HG03064 (cell line): ENCODE measurements at regions not wholly inside any gene's neighbourhood (a gene's known extent, or its start where the extent isn't known, plus 50 kb on each side); places are given as distances from the start of the nearest gene placed in this dataset.

Experiments
- ATAC-seq: cut with Tn5 transposase; IDR thresholded peaks from one replicate; pipeline ENCODE4 v1.9.1; 2021; ENCODE audit warnings: low read depth; ENCODE audit not compliant: unreplicated experiment

DNA sequence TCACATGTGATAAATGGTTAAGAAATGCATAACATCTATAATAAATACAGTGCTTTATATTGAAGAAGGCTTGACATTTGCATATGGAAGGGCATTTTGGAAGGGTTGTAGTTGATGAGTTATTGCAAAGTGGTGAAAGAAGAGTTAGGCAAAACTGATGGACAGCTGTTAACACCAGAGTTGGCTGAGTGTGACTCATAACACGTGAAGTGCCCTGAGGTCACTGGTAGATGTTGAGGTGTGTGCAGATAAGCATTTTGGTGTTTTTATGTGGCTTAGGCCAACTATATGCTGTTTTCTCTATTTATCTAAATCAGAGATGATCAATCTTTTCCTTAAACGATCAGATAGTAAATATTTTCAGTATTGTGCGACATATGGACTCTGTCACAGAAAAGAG, 154.3 kb upstream of the KCNH7 start:
- no peak for ATAC-seq

DNA sequence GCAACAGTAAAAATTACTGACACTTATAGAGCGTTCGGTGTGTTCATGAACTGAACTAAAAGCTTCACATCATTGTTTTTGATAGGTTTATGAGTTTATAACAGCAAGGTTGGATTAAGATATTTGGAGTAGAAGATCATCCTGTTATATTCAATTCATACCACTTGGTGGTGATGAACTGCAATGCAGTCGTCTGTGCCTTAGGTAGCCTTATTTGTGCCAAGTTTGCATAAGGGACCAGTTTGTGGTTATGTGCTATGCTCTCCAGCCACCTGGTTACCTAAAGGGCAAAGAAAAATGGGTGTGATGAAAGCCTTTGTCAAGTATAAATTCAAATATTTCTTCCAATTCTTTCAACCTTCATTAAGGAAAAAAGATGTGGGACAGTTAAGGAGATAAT, 150.9 kb upstream of the KCNH7 start:
- ATAC-seq: no peak

DNA sequence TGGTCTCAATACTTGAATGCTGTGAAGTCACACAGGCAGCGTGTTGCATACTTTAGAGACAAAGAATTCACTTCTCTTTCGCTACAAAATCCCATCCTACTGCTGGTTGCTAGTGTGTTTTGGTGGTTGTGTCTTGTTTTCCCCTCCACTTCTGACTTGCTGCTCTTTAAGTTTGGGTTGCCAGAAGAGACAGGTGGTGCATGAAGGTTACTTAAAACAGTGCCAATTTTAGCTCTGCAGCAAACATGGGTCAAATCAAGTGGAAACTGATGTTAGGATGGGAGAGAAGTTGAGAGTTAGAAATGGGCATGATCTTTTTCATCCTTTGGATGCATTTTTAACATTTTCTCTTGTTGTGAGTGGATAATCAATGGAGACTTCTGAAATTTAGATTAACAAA, 136.2 kb upstream of the KCNH7 start:
- ATAC-seq: no peak

DNA sequence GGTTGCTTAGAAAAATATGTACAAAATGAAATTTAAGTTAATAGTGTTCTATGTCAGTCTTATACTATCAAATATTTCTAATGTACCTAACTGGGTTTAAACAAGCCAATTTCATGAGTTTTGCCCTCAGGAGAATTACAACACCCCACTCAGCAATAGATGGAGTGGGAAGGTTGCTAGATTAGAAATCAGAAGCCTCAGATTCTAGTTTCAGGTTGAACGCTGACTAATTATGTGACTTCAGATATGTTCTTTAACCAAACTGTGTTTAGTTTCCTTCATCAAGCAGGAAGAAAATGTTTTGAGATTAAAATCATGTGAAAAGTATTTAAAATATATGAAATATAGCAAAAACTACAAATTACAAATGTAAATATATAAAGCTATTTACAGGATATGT, 133.8 kb upstream of the KCNH7 start:
- no peak for ATAC-seq

DNA sequence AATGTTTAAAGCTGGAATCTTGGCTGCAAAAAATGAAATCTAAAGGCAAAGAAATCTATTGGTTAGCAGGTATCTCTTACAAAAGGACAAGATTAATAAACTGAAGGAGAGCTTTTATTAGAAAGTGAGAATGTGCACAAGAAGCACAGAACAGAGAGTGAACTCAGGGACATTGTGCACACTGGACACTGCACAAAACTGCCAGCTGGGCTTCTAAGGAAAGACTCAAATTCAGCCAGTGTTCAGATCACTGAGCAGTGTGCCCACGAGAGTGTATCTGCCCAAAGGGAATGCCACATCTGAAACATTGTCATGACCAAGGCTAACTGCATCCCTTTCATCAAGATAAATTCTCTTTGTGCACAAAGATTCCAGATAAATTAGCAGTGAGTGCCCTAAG, 129.7 kb upstream of the KCNH7 start:
- no peak for ATAC-seq

DNA sequence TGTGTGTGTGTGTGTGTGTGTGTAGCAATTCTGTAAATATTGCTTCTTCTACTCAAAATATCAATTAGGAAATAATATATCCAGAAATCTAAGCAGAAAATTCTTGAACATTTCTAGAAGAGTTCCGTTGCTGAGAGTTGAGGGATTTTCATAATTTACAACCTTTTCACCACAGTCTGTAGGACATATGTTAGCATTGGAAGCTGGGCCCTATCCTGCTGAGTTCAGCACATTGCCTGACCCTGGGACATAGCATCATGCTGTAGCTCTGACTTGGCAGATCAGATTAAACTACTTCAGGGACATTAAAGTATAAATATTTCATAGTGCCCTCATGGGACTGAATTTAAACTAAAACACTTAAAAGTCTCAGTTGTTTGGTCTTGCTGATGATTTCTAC, 129.2 kb upstream of the KCNH7 start:
- ATAC-seq: no peak

DNA sequence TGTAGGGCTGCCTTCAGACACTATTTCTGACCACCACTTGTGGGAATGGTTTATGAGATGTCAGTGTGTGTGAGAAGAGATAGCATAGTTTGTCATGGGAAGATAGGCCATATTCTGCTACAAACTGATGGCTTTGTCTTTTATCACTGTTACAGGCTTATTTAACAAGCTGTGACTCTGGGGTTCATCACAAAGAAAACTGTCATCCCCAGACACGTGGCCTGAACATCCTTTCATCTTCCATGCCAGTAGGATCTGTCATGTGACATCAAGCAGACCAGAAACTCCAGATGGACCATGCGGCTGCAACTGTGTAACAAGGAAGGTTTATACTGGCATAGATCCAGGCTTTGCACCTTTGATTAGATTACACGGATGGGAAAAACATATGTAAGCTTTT, 128.6 kb upstream of the KCNH7 start:
- ATAC-seq: no peak

DNA sequence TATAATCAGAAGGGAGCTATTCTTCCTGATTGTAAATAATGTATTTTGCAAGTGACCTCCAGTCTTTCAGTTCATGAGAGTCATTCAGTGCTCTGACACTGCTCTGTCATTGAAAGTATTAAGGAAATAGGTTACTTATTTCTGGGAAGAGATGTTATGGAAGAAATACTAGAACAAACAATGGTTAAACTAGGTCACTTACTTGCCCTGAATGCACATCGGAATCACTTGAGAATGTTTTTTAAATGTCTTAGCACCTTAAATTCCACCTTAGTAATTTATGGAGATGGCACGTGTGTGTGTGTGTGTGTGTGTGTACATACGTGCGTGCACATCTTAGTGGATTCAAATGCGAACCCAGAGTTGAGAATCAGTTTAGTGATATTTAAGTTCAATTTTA, 126.6 kb upstream of the KCNH7 start:
- no peak for ATAC-seq

DNA sequence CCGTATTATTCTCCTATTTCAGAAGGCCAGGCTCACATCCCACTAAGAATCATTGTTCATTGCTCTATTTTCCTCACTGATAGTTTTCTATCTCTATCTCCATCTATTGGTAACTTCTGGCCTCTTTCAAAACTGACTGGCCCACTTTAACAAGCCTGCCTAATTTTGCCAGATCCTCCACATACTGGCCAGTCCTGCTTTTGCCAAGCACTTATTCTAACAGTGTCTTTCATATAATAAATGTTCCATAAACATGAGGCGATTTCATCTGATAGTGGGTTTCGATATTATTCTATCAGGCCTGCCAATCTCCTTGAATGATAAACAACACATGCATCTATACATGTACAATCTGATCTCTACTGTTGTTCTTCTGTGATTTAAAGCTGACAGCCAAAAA, 125.9 kb upstream of the KCNH7 start:
- ATAC-seq: no peak

DNA sequence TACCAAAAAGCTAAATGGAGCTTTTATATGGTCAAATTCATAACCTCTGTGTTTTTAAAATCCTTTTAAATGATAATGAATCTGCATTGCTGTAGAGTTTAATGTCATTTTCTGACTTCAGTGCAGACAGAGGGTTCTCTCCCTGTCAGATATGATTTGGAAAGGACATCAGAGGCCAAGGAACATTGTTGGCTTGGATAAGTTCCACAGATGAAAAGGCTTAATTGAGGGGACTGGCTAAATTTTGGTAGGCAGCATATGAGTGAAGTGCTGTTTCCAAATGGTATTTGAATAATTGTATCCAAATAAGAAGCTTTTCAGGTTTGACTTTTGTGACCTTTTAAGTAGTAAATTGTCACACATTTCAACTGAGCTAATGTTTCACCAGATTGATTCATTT, 124.6 kb upstream of the KCNH7 start:
- no peak for ATAC-seq

DNA sequence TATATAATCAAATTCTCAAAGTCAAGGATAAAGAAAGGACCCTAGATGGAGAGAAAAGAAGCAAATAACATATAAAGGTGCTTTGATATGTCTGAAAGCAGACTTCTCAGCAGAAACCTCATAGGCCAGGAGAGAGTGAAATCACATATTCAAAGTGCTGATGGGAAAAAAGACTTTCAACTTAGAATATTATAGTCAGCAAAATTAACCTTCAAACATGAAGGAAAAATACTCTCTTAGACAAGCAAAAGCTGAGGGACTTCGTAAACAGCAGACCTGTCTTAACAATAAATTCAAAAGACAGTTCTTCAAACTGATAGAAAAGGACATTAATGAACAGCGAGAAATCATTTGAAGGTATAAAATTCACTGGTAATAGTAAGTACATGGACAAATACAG, 107.2 kb upstream of the KCNH7 start:
- no peak for ATAC-seq

DNA sequence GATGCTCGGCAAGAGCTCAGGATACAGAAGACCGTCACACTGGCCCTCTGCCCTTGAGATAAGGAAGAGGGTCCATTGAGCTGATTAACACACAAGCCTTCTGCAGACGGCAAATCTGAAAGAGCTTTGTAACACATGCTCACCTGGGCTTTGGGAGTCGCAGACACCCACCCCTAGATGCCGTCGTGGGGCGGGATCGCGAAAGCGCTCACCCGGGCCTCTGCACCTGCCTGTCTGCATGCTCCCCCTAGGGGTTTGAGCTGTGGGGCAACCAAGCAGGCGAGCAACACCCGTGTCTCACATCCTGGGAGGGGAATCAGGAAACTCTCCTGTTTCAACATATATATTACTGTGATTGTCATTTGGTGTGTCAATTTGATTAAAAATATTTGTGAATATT, 99.8 kb upstream of the KCNH7 start:
- ATAC-seq: no peak

DNA sequence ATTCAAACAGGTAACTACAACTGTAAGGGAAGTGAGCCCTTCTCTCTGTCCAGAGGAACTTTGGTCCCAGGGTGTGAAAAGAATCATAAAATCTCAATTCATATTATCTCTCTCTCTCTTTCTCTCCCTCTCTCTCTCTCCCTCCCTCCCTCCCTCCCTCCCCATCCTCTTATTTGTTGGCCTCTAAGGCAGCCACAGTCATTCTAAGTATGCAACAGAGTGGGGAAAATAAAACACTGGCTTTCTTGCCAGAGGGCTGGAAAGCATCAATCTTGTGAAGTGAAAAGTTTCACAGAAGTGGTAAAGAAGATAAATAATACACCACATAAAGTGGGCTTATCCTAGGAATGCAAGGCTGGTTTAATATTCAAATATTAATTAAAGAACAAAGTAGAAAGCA, 95.6 kb upstream of the KCNH7 start:
- ATAC-seq: no peak

DNA sequence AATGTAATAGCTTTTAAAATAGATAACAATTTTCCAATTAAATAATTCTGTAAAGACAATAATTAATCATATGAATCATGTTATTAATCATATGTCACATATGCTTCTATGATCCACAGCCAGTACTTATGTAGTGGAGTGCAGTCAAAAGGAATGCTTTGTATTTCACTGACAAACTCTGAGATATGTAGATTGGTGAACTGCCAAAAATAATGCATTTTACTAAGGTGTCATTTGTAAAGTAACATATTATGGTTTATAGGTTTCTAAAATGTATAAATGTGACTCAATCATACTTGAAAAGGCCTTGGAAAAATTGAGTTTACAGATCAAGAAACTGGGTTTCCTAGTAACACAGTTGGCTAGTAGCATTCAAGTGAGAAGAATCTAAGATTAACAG, 93.8 kb upstream of the KCNH7 start:
- no peak for ATAC-seq

DNA sequence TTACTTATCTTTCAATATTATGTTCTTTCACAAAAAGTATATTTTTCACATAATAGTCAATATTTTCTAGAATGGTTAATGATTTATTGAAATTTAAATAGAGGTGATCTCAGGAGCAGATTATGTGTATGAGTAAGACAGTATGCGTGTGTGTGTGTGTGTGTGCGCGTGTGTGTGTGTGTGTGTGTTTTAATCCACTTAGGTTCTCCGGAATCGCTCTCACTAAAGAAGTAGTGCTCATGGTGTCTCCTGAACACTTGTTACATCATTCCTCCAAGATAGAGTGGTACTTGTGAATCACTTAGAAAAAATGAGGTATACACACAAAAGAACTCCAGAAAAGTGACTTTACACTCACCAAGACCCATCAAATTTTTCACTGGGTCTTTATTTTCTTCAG, 91.0 kb upstream of the KCNH7 start:
- ATAC-seq: no peak

DNA sequence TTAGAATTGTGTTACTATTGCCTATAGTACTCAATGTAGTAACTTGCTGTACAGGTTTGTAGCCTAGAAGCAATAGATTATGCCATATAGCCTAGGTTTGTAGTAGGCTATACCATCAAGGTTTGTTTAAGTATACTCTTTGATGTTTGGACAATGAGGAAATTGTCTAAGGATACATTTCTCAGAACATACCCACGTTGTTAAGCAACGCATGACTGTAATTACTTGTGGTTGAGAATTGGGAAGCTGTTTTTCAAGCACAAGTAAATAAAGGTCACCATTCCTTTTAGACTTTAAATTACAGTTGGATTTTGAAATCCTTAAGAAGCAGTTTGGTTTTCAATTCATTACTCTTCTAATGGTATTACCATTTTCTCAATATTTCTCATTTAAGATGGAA, 89.8 kb upstream of the KCNH7 start:
- no peak for ATAC-seq

DNA sequence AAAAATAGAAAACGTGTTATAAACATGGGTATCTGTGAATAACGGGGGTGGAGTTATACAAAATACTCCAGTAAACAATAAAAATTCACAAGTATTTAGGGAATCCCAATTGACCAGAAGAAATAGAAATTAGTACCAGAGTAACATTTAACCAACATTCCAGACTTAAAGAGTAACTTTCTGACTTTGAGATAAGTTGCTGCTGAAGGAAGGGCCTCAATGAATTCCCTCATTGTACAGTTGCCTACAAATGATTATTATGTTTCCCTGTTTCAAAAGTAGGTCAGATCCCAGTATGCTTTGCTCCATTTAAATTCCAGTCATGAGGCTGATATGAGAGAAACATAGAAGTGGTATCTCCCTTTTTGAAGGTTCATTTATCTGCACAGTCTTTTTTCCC, 88.3 kb upstream of the KCNH7 start:
- ATAC-seq: no peak

DNA sequence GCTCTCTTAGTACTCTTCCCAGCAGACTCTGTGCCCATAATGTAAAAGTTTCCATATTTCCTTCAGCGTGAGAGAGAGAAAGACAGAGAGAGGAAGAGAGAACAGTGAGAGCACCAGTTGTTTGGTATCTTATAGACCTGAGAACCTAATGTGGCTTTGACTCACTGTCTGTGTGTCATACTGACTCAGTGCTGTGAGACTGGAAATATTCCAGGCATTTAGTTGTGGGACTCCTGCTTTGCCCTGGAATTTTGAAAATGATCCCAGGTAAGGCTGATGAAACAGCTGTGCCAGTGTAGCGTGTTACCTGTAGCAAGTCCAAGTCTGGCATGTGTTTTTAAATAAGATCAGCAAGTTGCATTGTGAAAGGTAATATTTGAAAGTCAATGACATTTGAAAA, 87.9 kb upstream of the KCNH7 start:
- no peak for ATAC-seq

DNA sequence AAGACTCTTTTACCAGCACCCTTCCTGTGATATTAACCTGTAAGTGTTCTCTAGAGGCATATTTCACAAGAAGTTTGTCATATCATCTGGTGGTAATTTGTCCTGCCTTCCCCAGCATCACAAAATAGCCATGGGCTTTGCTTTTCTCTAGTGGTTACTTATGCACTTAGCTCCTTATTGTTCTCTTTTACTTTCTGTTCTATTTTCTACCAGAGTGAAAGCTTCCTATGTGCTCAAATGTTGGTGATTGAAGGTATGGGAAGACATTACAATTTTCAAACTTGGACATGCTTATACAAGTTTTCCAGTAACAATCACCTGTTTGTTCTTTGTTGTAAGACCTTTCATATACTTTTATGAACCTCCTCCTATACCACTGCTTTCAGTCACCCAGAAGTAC, 87.0 kb upstream of the KCNH7 start:
- ATAC-seq: no peak

DNA sequence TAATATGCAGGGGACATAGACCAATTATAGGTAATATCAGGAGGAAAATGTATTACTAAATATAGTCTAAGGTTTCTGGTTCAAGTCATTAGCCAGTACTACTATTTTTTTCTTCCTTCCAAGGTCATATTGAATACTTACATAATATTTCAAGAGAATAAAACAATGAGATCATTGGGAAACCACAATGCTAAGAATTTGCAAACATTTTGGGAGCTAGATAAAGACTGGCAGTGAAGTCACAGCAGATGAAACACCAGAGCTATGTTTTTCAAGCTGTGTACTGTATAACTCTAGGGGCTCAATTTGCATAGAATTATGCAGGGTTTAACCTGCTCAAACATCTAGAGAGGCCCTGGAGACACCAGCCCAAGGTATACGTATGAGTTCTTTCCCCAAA, 80.5 kb upstream of the KCNH7 start:
- ATAC-seq: no peak

DNA sequence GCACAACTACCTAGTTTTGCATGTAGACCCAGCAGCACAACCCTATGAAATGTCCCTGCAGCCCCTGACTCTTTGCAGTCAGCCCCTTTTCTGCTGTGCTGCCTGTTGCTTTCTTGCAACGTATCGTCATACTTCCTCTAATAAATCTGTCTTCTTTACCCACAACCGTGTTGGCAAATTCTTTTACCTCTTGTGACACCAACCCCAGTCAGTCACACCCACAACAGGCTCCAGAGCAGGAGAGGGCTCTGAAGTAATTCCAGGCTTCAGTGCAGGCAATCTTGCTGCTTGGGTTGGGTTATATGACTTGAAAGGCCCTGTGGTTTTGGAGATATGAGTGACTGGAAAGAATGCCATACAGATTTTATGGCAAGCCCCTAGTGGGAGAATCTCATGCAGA, 79.1 kb upstream of the KCNH7 start:
- ATAC-seq: no peak

DNA sequence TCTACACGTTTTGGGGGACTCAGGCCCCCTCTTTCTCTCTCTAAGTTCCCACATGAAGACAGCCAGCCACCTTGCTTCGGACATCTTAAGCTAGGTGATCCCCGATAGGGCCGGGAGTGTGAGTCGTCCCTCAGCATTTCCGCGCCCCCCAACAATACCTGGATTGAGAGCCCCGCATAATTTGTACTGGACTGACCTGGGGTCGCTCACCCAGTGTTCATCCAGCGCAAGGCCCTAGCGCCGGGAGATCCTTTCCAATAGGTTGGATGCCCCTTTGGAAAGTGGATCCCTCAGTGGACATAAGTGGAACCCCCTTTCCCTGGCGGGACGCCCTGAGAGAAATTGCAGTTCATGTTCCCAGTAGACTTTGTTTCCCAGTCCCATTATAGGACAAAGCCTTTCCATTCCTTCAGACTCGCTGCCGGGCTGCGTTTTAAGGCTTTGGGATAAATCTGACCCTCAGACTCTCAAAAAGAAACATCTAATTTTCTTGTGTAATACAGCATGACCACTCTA, 77.8 kb upstream of the KCNH7 start:
- no peak for ATAC-seq

DNA sequence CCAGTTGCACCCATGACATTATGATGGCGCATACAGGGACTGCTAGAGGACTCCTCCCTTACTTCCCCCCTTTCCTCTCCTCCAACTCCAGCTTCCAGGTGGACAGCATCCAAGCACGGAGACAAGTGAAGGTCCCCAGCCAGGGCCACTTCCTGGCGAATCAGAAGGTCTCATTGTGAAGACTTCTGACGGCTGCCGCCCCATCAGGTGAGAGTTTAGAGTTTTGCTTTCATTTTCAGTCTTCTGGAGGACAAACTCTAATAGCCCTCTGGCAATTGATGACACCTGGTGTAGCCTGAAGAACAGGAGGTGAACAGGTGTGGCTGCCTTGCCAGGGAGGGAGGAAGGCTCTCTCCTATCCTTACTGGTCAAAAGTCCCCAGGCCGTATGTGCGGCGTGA, 77.3 kb upstream of the KCNH7 start:
- no peak for ATAC-seq

DNA sequence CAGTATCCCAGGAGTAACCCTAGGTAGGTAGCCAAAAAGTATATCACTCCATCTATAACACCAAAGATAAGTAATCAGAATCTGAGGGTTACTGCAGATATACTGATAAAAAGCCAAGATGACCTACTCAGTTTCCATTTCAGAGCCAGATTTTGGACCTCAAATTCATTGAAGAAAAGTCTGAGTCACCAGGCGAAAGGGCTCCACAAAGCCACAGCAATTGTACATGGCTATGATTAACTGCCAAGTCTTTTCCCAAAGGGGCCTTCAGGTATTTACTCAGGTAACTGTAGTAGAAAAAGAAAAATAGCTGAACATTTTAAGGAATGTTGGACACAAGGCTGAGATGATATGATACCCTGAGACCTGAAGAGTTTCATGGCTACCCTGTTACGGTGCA, 75.6 kb upstream of the KCNH7 start:
- ATAC-seq: no peak
